ENCODE measurements at regions not wholly inside any gene's neighbourhood (a gene's known extent, or its start where the extent isn't known, plus 50 kb on each side); places are given as distances from the start of the nearest gene placed in this dataset.

DNA sequence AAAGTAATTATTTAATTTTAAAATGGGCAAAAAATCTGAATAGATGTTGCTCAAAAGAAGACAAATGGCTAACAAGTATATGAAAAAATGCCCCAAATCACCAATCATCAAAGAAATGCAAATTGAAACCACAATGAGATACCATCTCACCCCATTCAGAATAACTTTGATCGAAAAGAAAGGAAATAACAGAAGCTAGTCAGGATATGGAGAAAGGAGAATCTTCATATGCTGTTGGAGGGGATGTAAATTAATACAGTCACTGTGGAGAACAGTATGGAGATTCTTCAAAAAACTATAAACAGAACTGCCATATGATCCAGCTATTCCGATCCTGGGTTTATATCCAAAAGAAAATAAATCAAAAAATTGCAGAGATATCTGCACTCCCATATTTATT is 418.5 kb upstream of the RGMB start:
- no peak for TF ChIP-seq CTCF (IDR thresholded peaks at IDR 0.05)
- no peak overlapping the region for H3K4me3 Mint-ChIP-seq
- H3K27ac Mint-ChIP-seq, result no peak overlapping the region
- H3K36me3 Mint-ChIP-seq (ENCODE audit: low read depth), result peaks cover 43% of the 10 kb centered on the region
- DNase-seq, result no peak
- no peaks in the 10 kb centered on the region for H3K27me3 Mint-ChIP-seq (ENCODE audit: insufficient read depth)
- peaks cover 30% of the 10 kb centered on the region for H3K4me1 Mint-ChIP-seq (ENCODE audit: low read depth)
- peaks cover 41% of the 10 kb centered on the region for H3K9me3 Mint-ChIP-seq

DNA sequence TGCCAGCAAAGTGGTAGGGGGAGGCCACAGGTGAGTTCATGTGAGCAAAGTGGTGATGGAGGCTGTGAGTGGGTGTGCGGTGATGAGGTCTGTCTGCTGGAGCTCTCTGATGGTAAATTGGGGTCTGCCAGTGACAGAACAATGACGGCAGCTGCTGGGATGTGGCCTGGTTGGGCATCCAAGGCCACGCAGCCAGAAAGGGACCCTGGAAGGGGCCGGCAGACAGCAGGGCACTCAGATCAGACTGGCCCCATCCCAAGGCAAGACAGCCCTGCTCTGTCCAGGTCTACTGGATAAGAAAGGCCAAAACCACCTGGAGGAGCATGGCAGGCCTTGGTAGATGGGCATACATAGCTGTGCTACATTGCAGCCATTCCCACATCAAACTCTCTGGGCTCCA is 412.9 kb upstream of the RGMB start:
- no peaks in the 10 kb centered on the region for H3K4me1 Mint-ChIP-seq (ENCODE audit: low read depth)

GRCh38 chr5:98363157-98363556 is 410.3 kb upstream of the RGMB start:
- Mint-ChIP-seq H3K27ac (no peak overlapping the region), H3K4me3 (no peak overlapping the region), H3K27me3 (ENCODE audit: insufficient read depth) (no peaks in the 10 kb centered on the region), H3K4me1 (ENCODE audit: low read depth) (peaks cover 6% of the 10 kb centered on the region), H3K9me3 (peaks cover 25% of the 10 kb centered on the region), H3K36me3 (ENCODE audit: low read depth) (peaks cover 18% of the 10 kb centered on the region)
- DNase-seq, result no peak
- no peak for TF ChIP-seq CTCF (IDR thresholded peaks at IDR 0.05)

More for the DNA sequence above, 412.9 kb upstream of the RGMB start:
- TF ChIP-seq CTCF (IDR thresholded peaks at IDR 0.05), result no peak
- no peak overlapping the region for H3K4me3 Mint-ChIP-seq
- H3K27ac Mint-ChIP-seq, result no peak overlapping the region
- H3K27me3 Mint-ChIP-seq (ENCODE audit: insufficient read depth), result no peaks in the 10 kb centered on the region
- DNase-seq, result no peak
- H3K36me3 Mint-ChIP-seq (ENCODE audit: low read depth), result peaks cover 18% of the 10 kb centered on the region
- peaks cover 26% of the 10 kb centered on the region for H3K9me3 Mint-ChIP-seq

DNA sequence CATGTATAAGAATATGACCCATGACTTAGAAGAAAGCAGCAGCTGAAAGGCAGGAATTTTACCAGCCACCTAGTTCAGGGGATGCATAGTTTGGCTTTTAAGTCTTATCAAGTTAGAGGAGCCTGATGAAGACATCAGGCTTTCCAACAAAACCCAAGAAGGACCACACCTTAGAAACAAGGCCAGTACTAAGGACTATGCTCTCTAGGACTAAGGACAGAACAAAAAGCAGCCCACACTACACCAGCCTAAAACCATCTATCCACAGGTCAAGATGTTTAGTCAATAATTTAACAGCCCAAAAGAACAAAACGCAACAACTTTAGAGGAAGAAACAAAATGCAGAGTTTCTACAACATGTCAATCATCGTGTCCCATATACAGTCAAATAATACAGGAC is 408.9 kb upstream of the RGMB start:
- TF ChIP-seq CTCF (IDR thresholded peaks at IDR 0.05), result no peak
- no peak overlapping the region for H3K27ac Mint-ChIP-seq
- H3K9me3 Mint-ChIP-seq, result peaks cover 11% of the 10 kb centered on the region
- peaks cover 8% of the 10 kb centered on the region for H3K36me3 Mint-ChIP-seq (ENCODE audit: low read depth)
- H3K4me3 Mint-ChIP-seq, result no peak overlapping the region
- H3K27me3 Mint-ChIP-seq (ENCODE audit: insufficient read depth), result no peaks in the 10 kb centered on the region
- H3K4me1 Mint-ChIP-seq (ENCODE audit: low read depth), result peaks cover 9% of the 10 kb centered on the region
- no peak for DNase-seq

- Mint-ChIP-seq H3K4me1 (ENCODE audit: low read depth) (peaks cover 9% of the 10 kb centered on the region), H3K36me3 (ENCODE audit: low read depth) (peaks cover 2% of the 10 kb centered on the region; the same call in 1 of the 2 replicates), H3K4me3 (no peak overlapping the region), H3K27me3 (ENCODE audit: insufficient read depth) (no peaks in the 10 kb centered on the region), H3K9me3 (peaks cover 5% of the 10 kb centered on the region), H3K27ac (no peak overlapping the region)
- TF ChIP-seq CTCF (IDR thresholded peaks at IDR 0.05), result no peak
- DNase-seq, result no peak
These were observed 408.3 kb upstream of the RGMB start for GRCh38 chr5:98365126-98365525.

- no peaks in the 10 kb centered on the region for H3K9me3 Mint-ChIP-seq
- H3K27ac Mint-ChIP-seq, result no peak overlapping the region
- no peak for DNase-seq
- no peaks in the 10 kb centered on the region for H3K27me3 Mint-ChIP-seq (ENCODE audit: insufficient read depth)
- no peak overlapping the region for H3K4me3 Mint-ChIP-seq
- H3K36me3 Mint-ChIP-seq (ENCODE audit: low read depth), result no peaks in the 10 kb centered on the region
- TF ChIP-seq CTCF (IDR thresholded peaks at IDR 0.05), result no peak
- peaks cover 16% of the 10 kb centered on the region for H3K4me1 Mint-ChIP-seq (ENCODE audit: low read depth)
These were observed 405.3 kb upstream of the RGMB start for GRCh38 chr5:98368141-98368540.

Measured in HFFc6 (cell line).